OCI-LY7 (cell line): ENCODE measurements at regions not wholly inside any gene's neighbourhood (a gene's known extent, or its start where the extent isn't known, plus 50 kb on each side); places are given as distances from the start of the nearest gene placed in this dataset.

ENCODE experiments used
- CTCF ChIP-seq: fragments of 200-600 bp; sonication (generic); conservative IDR thresholded peaks from 2 replicates; pipeline ENCODE4 v1.5.1; 2014; ENCODE audit warnings: mild to moderate bottlenecking, antibody characterized with exemption, low read length, moderate library complexity, mixed read lengths
- EZH2phosphoT487 ChIP-seq: fragments of 200-600 bp; sonication (generic); IDR thresholded peaks from 2 replicates; pipeline ENCODE4 v1.6.1; 2018; ENCODE audit warnings: low read depth, borderline replicate concordance, mild to moderate bottlenecking, mixed run types, antibody characterized with exemption, low read length, moderate library complexity, mixed read lengths

GRCh38 chr9:28135549-28135948, 562.3 kb upstream of the C9orf72 start:
- TF ChIP-seq CTCF, result no peak
- no peak for TF ChIP-seq EZH2phosphoT487
